ENCODE measurements at regions not wholly inside any gene's neighbourhood (a gene's known extent, or its start where the extent isn't known, plus 50 kb on each side); places are given as distances from the start of the nearest gene placed in this dataset.

DNA sequence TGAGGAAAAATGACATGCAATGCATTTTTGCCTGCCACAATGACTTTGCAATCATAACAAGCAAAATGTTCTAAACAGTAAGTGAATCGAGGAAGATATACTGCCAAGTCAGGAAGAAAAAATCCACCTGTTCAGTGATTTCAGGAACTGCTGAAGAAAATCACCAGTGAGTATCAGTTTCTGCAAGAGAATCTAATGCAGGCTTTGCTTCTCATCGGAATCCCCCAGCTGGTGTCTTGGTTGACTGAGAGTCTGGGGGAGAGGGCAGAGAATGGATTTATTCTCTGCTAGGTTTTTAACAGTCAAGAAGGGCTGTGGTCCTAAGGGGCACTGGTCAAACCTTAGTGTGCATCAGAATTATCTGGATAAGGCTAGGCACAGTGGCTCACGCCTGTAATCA is 363.4 kb downstream of the CDH26 start:
- no peaks in the 10 kb centered on the region for H3K27me3 Mint-ChIP-seq
- no peak for DNase-seq
- no peaks in the 10 kb centered on the region for H3K36me3 Mint-ChIP-seq
- H3K4me3 Mint-ChIP-seq, result no peak overlapping the region
- H3K4me1 Mint-ChIP-seq, result no peaks in the 10 kb centered on the region
- H3K27ac Mint-ChIP-seq, result no peak overlapping the region
- ATAC-seq, result no peak
- POLR2A ChIA-PET, result interaction anchor here (0.7 kb wide), 1 partner anchor 989 kb away, joined by 3 read pairs; no protein-coding TSS in a partner anchor
- peaks cover 0 to 2% (median 0%) of the 10 kb centered on the region in 9 donors for H3K9me3 Mint-ChIP-seq

DNA sequence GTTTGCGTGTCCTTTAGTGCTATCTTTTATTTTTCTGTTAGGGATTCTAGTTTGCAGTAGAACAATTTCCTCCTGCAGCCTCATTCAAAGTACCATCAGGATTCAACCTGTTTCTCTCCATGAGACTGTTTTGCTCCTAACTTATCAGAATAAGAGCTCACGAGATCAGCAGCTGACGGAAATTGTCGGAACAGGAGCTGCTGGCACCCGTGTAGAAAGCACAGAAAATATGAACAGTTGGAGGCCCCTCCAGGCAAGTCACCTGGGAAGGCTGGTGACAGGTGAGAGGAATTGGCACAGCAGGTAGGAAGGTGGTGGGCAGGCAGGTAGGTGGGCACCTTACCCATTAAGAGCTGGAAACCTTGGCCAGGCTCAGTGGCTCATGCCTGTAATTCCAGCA is 368.6 kb downstream of the CDH26 start:
- Mint-ChIP-seq H3K4me3 (no peak overlapping the region), H3K4me1 (no peaks in the 10 kb centered on the region), H3K9me3 (no peaks in the 10 kb centered on the region), H3K27ac (no peak overlapping the region), H3K36me3 (no peaks in the 10 kb centered on the region), H3K27me3 (no peaks in the 10 kb centered on the region)
- POLR2A ChIA-PET, result no interaction called here
- no peak for ATAC-seq
- DNase-seq, result no peak

DNA sequence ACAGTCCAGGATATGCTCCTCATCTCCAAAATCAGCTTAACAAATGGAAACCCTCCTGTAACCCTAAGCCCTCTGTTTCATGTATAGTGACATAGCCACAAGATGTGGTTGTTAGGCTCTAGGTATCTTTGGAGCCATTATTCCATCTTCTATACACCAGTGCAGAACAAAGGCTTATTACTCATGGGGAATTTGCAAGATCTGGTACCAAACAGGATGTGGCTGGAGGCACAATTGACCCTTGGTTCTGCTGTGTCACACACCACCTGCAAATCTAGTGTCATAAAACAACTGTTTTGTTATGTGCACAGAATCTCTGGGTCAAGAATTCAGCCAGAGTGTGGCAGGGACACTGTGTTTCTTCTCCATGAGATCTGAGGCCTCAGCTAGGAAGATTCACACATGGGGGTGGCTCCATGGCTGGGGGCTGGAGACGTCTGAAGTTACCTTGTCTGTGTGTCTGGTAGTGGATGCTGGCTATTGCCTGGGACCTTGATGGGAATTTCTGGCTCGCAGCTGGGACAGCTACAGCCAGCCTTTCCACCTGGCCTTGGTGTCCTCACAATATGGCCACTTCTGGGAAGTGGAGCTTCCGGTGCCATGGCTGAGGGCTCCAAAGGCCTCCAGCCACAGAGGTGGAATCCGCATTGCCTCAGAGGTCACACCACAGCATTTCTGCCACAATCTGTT is 369.9 kb downstream of the CDH26 start:
- ATAC-seq, result no peak
- no peaks in the 10 kb centered on the region for H3K27me3 Mint-ChIP-seq
- peak in 1 of 10 donors; percentile 21 for DNase-seq

DNA sequence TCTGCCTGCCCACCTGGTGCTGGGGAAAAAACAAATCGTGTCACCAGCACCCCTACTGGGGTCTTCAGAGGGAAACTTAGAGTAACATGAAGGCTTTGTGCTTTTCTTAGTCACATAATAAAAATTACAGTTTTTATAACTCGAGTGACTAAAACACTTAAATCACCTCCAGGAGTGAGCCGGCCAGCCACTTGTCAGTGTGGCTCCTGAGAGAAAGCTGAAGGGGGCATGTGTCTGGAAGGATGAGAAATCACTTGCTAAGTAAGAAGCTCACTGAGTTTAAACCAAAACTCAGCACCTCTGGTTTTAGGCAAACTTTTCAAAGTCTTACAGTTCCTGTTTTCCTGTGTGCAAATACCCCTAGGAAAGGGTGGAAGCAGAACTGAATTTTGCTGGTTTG is 372.2 kb downstream of the CDH26 start:
- Mint-ChIP-seq H3K27ac (no peak overlapping the region), H3K4me3 (no peak overlapping the region), H3K36me3 (no peaks in the 10 kb centered on the region), H3K9me3 (no peaks in the 10 kb centered on the region), H3K27me3 (peaks cover 0 to 5% (median 0%) of the 10 kb centered on the region in 5 donors), H3K4me1 (no peaks in the 10 kb centered on the region)
- POLR2A ChIA-PET, result no interaction called here
- ATAC-seq, result no peak
- DNase-seq, result no peak

More for the DNA sequence above, 369.9 kb downstream of the CDH26 start:
- POLR2A ChIA-PET, result no interaction called here
- Mint-ChIP-seq H3K9me3 (no peaks in the 10 kb centered on the region), H3K4me1 (no peaks in the 10 kb centered on the region), H3K36me3 (no peaks in the 10 kb centered on the region), H3K27ac (no peak overlapping the region), H3K4me3 (no peak overlapping the region)

DNA sequence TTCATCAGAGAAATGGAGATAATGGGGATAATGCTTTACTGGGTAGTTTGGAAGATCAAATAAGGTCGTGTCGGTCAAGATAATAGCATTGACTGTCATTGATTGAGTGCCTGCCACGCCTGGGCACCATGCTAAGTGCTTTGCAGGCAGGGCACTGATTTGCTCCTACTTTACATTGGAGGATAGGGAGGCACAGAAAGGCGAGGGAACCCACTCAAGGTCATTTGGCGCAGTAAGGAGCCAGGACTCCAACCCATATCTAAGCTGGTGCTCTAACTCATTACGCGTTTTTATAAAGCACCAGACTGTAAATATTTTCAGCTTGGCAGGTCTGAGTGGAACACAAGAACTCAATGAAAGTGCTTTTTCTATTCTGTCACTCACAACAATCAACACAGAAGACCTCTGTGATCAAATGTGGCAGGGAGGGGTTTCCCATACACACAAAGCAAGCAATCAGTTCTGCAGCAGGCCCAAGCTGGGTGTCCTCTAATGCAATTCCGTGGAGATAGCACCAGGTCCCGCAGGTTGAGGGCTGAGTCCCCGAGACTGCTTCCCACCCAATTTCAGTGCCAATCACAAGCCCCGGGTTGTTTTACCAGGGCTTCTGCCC is 373.6 kb downstream of the CDH26 start:
- Mint-ChIP-seq H3K27me3 (peaks cover 0 to 7% (median 0%) of the 10 kb centered on the region in 5 donors), H3K9me3 (peaks cover 0 to 2% (median 0%) of the 10 kb centered on the region in 9 donors)

DNA sequence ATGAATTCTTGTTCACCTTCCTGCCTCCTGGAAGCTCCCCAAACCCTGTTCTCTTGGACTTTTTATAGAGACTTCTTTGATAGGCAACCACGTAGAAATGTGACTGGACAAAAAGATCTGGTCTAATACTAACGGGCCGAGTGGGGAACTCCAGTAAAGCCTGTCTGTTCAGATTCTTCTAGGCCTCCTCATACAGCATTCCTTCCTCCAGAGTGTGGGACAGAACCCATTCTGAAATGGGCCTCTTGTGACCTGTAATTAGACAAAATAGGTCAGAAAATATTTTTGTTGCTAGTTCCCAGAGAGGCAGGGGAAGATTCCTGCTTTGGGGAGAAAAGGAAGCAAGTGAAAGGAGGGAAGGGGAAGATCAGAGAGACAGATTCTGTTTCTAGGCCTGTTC is 374.3 kb downstream of the CDH26 start:
- no peak for DNase-seq
- H3K9me3 Mint-ChIP-seq, result peaks cover 0 to 2% (median 0%) of the 10 kb centered on the region in 9 donors
- no peaks in the 10 kb centered on the region for H3K36me3 Mint-ChIP-seq
- H3K4me3 Mint-ChIP-seq, result no peak overlapping the region
- no peaks in the 10 kb centered on the region for H3K4me1 Mint-ChIP-seq
- H3K27me3 Mint-ChIP-seq, result peaks cover 0 to 7% (median 0%) of the 10 kb centered on the region in 5 donors
- H3K27ac Mint-ChIP-seq, result no peak overlapping the region
- POLR2A ChIA-PET, result no interaction called here
- no peak for ATAC-seq

More for the DNA sequence above, 373.6 kb downstream of the CDH26 start:
- ATAC-seq (no peak), DNase-seq (no peak)
- Mint-ChIP-seq H3K4me3 (no peak overlapping the region), H3K36me3 (no peaks in the 10 kb centered on the region), H3K4me1 (no peaks in the 10 kb centered on the region), H3K27ac (no peak overlapping the region)
- POLR2A ChIA-PET, result no interaction called here

DNA sequence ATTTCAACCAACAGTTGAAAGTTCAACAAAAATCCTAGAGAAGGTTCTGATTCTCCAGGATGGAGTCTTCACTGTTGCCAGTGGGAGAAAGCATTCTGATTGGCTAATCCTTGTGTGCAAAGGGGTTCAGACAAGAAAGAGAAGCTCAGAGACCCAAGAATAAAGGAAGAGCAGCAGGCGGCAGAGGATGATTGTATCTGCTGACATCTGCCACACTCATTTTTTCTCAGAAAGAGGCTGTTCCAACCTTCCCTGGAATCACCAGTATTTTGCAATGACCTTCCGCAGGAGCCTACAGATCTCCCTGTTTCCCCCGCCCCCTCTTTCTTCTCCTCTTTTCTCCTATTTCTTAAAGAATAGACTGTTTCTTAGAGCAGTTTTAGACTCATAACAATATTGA is 376.7 kb downstream of the CDH26 start:
- no peak for DNase-seq
- Mint-ChIP-seq H3K27ac (no peak overlapping the region), H3K9me3 (peaks cover 0 to 2% (median 0%) of the 10 kb centered on the region in 9 donors), H3K4me3 (no peak overlapping the region), H3K36me3 (no peaks in the 10 kb centered on the region), H3K27me3 (peaks cover 0 to 9% (median 4%) of the 10 kb centered on the region in 5 donors), H3K4me1 (peaks cover 0 to 2% (median 0%) of the 10 kb centered on the region in 4 donors)
- ATAC-seq, result no peak
- POLR2A ChIA-PET, result no interaction called here

DNA sequence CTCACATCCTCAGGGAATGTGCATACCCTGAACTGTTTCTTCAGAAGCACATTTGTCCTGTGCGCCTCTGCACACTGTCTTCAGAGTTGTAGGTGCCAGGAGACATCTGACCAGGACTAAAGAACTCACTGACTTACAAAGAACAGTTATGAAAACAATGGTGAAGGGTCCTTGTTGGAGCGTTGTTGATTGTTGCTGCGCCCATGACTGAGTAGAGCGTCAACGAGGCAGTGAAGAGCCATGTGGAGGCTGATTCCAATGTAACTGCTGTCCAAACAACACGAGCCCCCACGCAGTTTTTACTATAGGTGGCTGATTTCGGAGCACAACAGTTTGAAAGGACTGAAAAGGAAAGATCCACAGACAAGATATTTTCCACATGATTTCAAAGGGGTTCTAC is 380.3 kb downstream of the CDH26 start:
- DNase-seq (no peak), ATAC-seq (no peak)
- no peak overlapping the region for H3K27ac Mint-ChIP-seq
- H3K27me3 Mint-ChIP-seq, result peaks cover 0 to 9% (median 4%) of the 10 kb centered on the region in 5 donors
- peaks cover 0 to 2% (median 0%) of the 10 kb centered on the region in 4 donors for H3K4me1 Mint-ChIP-seq
- H3K36me3 Mint-ChIP-seq, result no peaks in the 10 kb centered on the region
- H3K4me3 Mint-ChIP-seq, result no peak overlapping the region
- peaks cover 0 to 2% (median 0%) of the 10 kb centered on the region in 9 donors for H3K9me3 Mint-ChIP-seq
- POLR2A ChIA-PET, result no interaction called here

DNA sequence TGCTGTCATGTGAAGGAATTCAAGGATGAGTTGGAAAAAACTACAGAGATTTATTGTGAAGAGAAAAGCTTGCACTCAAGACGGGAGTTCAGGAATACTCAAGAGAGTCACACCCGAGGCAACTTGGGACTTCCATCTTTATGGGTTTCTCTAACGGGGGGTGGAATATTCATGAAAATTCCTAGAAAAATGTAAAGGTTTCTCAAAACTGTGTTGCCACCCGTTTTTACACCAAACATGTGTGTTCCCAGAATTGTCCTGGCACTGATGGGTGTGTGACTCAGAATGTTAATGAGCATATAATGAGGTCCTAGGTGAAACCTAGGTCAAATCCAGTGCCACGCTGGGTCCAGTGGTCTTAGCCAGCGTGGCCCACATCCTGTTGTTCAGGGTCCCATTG is 381.5 kb downstream of the CDH26 start:
- Mint-ChIP-seq H3K4me3 (no peak overlapping the region), H3K36me3 (no peaks in the 10 kb centered on the region), H3K4me1 (peaks cover 0 to 2% (median 0%) of the 10 kb centered on the region in 4 donors), H3K27me3 (peaks cover 0 to 9% (median 4%) of the 10 kb centered on the region in 5 donors), H3K9me3 (peaks cover 0 to 2% (median 0%) of the 10 kb centered on the region in 9 donors), H3K27ac (no peak overlapping the region)
- DNase-seq (no peak), ATAC-seq (no peak)
- POLR2A ChIA-PET, result no interaction called here

DNA sequence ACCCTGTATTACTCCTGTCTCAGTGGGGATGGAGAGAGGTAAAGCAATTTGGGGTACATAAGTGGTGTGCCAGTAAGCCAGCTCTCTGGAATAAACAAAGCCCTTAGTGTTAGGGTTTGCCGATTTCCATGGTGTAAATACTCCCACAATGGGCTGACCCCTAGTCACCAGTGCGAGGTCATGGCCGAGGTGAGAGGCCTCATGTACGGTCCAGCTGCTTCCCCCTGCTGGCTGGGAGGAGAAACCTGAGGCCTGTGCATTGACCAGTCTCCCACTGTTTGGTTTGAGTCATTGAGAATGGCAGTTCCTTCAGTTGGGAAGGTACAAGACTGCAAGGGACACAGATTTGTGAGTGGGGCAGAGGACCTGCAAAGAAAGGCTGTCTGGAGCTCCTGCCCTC is 382.0 kb downstream of the CDH26 start:
- Mint-ChIP-seq H3K4me3 (no peak overlapping the region), H3K4me1 (peaks cover 0 to 2% (median 0%) of the 10 kb centered on the region in 4 donors), H3K27ac (no peak overlapping the region), H3K9me3 (peaks cover 0 to 2% (median 0%) of the 10 kb centered on the region in 9 donors), H3K27me3 (peaks cover 0 to 7% (median 4%) of the 10 kb centered on the region in 5 donors), H3K36me3 (no peaks in the 10 kb centered on the region)
- ATAC-seq (no peak), DNase-seq (no peak)
- POLR2A ChIA-PET, result no interaction called here

DNA sequence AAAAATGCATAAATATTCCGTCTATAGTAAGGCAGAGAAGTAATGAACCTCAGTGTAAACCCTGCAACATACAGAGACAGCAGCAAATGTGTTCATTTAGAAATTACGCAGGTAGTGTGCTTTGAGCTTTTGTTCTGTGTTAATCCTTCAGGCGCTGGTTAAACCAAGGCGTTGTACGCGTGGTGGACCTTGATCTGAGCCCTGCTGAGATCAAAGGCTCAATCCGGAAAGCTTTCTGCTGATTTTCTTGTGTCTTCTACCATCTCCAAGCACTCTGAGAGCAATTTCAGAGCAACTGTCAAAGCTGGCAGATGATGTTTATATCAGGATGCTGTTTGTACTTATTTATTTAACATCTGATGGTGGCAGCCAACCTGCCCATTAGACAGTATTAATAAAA is 382.8 kb downstream of the CDH26 start:
- no peak for DNase-seq
- H3K36me3 Mint-ChIP-seq, result no peaks in the 10 kb centered on the region
- ATAC-seq, result no peak
- peaks cover 0 to under 1% (median 0%) of the 10 kb centered on the region in 9 donors for H3K9me3 Mint-ChIP-seq
- no peak overlapping the region for H3K27ac Mint-ChIP-seq
- peaks cover 0 to 2% (median 0%) of the 10 kb centered on the region in 4 donors for H3K4me1 Mint-ChIP-seq
- peaks cover 0 to 7% (median 2%) of the 10 kb centered on the region in 5 donors for H3K27me3 Mint-ChIP-seq
- no peak overlapping the region for H3K4me3 Mint-ChIP-seq
- POLR2A ChIA-PET, result no interaction called here

DNA sequence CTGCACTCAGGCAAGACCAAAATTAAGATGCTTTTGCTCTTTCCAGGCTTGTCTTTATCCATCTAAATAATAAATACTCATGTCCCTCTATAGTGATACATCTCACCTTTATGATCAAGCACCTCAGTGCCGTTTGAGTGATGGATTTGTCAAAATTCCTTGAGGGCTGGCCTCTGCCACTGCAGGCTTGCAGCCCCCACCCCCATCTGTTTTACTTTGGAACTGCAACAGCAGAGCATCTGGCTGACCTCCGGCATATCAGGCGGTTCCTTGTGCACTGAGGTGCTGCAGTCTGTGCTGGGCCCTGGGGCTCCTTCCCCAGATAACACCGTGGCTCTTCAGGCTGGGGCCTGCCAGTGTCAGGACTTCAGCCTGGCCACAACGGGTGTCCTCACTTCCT is 386.9 kb downstream of the CDH26 start:
- no peak for ATAC-seq
- no peaks in the 10 kb centered on the region for H3K9me3 Mint-ChIP-seq
- no peaks in the 10 kb centered on the region for H3K4me1 Mint-ChIP-seq
- POLR2A ChIA-PET, result no interaction called here
- no peak overlapping the region for H3K27ac Mint-ChIP-seq
- no peaks in the 10 kb centered on the region for H3K36me3 Mint-ChIP-seq
- no peak overlapping the region for H3K4me3 Mint-ChIP-seq
- DNase-seq, result no peak
- peaks cover 0 to 3% (median 1%) of the 10 kb centered on the region in 5 donors for H3K27me3 Mint-ChIP-seq

DNA sequence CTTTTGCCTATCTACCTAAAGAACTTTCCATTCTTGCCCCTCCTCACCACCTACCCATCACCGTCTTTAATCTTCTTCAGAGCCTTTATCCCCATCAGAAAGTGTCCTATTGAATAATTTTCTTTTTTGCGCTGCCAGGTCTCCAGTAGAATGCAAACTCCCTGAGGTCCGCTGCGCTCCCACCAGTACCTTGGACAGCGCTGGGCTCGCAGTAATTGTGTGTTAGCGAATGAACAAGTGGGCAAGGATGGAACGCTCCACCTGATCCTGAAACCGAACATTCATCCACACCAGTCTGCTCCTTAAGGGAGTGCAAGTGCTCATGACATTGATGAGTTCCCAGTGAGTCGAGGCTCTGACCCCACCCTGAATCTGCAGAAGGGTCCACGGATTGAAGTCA is 391.2 kb downstream of the CDH26 start:
- Mint-ChIP-seq H3K27me3 (peaks cover 0 to 3% (median 1%) of the 10 kb centered on the region in 5 donors), H3K27ac (no peak overlapping the region), H3K4me1 (no peaks in the 10 kb centered on the region), H3K36me3 (no peaks in the 10 kb centered on the region), H3K4me3 (no peak overlapping the region), H3K9me3 (no peaks in the 10 kb centered on the region)
- DNase-seq (no peak), ATAC-seq (no peak)
- POLR2A ChIA-PET, result no interaction called here
